Caco-2 (cell line): ENCODE measurements at regions not wholly inside any gene's neighbourhood (a gene's known extent, or its start where the extent isn't known, plus 50 kb on each side); places are given as distances from the start of the nearest gene placed in this dataset.

ENCODE experiments used
- BruUV-seq: library from RNA; stranded (reverse); fragments of 400-500 nt; replicated peaks from 2 replicates; lab custom pipeline; 2021; lab: Mats Ljungman, UMichigan
- CTCF ChIA-PET: fragments of 300-600 bp; sonication (Branson Sonifier 250); formaldehyde crosslinking; loops from one replicate; lab custom pipeline; 2022; ENCODE audit warnings: antibody characterized with exemption; lab: Charles Lee
- POLR2A ChIA-PET: fragments of 300-600 bp; sonication (Branson Sonifier 250); formaldehyde crosslinking; loops from one replicate; lab custom pipeline; 2022; ENCODE audit warnings: antibody characterized with exemption; lab: Charles Lee
- DNase-seq, 2 experiments: peaks; one replicate each; pipeline versions ENCODE4 v3.0.0 to v3.0.0-alpha.2; 2020 to 2022
- H3K27me3 ChIP-seq: replicated peaks from 2 replicates; pipeline ENCODE4 v1.6.0; 2011; ENCODE audit warnings: low read length; ENCODE audit not compliant: control insufficient read depth, insufficient read depth
- H3K36me3 ChIP-seq: 2 replicates; pipeline ENCODE4 v1.5.1; 2011; ENCODE audit warnings: low read length; ENCODE audit not compliant: control insufficient read depth, insufficient read depth
- H3K4me1 ChIP-seq: fragments of 250-450 bp; sonication (Bioruptor Pico); 2 replicates; pipeline ENCODE4 v1.5.1; 2020; ENCODE audit warnings: mild to moderate bottlenecking
- H3K4me3 ChIP-seq: 2 replicates; pipeline ENCODE4 v1.5.1; 2011; ENCODE audit warnings: low read depth, mild to moderate bottlenecking, control low read depth, low read length
- H3K9me3 ChIP-seq: fragments of 250-450 bp; sonication (Bioruptor Pico); 2 replicates; pipeline ENCODE4 v1.5.1; 2020; ENCODE audit warnings: mild to moderate bottlenecking, moderate library complexity
- H3K27ac Mint-ChIP-seq: one replicate; pipeline ENCODE4 v1.8.0; 2022; ENCODE audit warnings: mixed read lengths; ENCODE audit not compliant: unreplicated experiment
- H3K27me3 Mint-ChIP-seq: one replicate; pipeline ENCODE4 v1.8.0; 2022; ENCODE audit warnings: mixed read lengths; ENCODE audit not compliant: insufficient read depth, unreplicated experiment
- H3K36me3 Mint-ChIP-seq: one replicate; pipeline ENCODE4 v1.8.0; 2022; ENCODE audit warnings: mild to moderate bottlenecking, mixed read lengths; ENCODE audit not compliant: insufficient read depth, unreplicated experiment
- H3K4me1 Mint-ChIP-seq: one replicate; pipeline ENCODE4 v1.8.0; 2022; ENCODE audit warnings: low read depth, mixed read lengths; ENCODE audit not compliant: unreplicated experiment
- H3K4me3 Mint-ChIP-seq: one replicate; pipeline ENCODE4 v1.8.0; 2022; ENCODE audit warnings: mild to moderate bottlenecking, moderate library complexity, mixed read lengths; ENCODE audit not compliant: unreplicated experiment
- H3K9me3 Mint-ChIP-seq: one replicate; pipeline ENCODE4 v1.8.0; 2022; ENCODE audit warnings: mixed read lengths; ENCODE audit not compliant: unreplicated experiment
- intact Hi-C: fragments of 100-400 bp; cut with micrococcal nuclease; formaldehyde crosslinking; loops from one replicate; pipeline ENCODE4 v1.10.0; 2022; ENCODE audit not compliant: unreplicated experiment
- TF ChIP-seq, protein P1 (sequence below), 2 experiments: fragments of 200-600 bp in 1 of 2; IDR thresholded peaks; 1 replicate in 1 of 2; 2 replicates in 1 of 2; pipeline versions ENCODE4 v1.5.1 to v1.8.0; 2011 to 2022; ENCODE audit warnings: antibody characterized with exemption in 1 of 2, control low read depth in 1 of 2, inconsistent platforms in 1 of 2, low read depth in 1 of 2, low read length in 1 of 2, mild to moderate bottlenecking in 1 of 2, moderate library complexity in 1 of 2; ENCODE audit not compliant: insufficient read depth in 1 of 2, severe bottlenecking in 1 of 2, unreplicated experiment in 1 of 2

GRCh38 chr7:25622695-25623094 lies 394.4 kb upstream of the NPVF start:
- no peaks in the 10 kb centered on the region for H3K9me3 Mint-ChIP-seq

DNA sequence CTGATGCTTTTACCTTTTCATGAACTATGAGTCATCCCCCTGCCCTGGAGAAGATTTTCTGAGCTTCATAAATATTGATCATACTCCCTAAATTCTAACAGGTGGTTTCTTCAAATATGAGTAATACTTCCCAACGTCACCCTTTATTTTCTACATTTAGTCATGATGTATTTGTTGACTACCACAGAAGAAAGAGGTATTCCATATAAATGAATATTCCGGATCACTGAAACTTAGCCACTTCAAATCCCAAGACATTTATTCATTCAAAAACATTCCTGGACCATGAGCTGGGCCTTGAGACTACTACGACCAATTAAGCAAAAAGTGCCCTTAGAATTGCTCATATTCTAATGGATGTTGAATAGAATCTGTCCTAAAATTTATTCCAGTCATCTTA lies 395.8 kb upstream of the NPVF start:
- Mint-ChIP-seq H3K9me3 (no peaks in the 10 kb centered on the region), H3K36me3 (no peaks in the 10 kb centered on the region), H3K27ac (no peak overlapping the region), H3K27me3 (peaks cover 10% of the 10 kb centered on the region), H3K4me3 (no peak overlapping the region), H3K4me1 (no peaks in the 10 kb centered on the region)
- Histone ChIP-seq H3K36me3 (no peaks in the 10 kb centered on the region), H3K27me3 (no peaks in the 10 kb centered on the region), H3K4me1 (no peaks in the 10 kb centered on the region), H3K9me3 (no peaks in the 10 kb centered on the region), H3K4me3 (no peak overlapping the region)
- intact Hi-C loops: no loop called here
- no TSS peak for BruUV-seq
- DNase-seq: no peak
- ChIA-PET CTCF (no interaction called here), POLR2A (no interaction called here)
- TF ChIP-seq, protein P1, sequence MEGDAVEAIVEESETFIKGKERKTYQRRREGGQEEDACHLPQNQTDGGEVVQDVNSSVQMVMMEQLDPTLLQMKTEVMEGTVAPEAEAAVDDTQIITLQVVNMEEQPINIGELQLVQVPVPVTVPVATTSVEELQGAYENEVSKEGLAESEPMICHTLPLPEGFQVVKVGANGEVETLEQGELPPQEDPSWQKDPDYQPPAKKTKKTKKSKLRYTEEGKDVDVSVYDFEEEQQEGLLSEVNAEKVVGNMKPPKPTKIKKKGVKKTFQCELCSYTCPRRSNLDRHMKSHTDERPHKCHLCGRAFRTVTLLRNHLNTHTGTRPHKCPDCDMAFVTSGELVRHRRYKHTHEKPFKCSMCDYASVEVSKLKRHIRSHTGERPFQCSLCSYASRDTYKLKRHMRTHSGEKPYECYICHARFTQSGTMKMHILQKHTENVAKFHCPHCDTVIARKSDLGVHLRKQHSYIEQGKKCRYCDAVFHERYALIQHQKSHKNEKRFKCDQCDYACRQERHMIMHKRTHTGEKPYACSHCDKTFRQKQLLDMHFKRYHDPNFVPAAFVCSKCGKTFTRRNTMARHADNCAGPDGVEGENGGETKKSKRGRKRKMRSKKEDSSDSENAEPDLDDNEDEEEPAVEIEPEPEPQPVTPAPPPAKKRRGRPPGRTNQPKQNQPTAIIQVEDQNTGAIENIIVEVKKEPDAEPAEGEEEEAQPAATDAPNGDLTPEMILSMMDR (IDR thresholded peaks at IDR 0.05; ENCODE audit: insufficient read depth in 1 of 2, low read depth in 1 of 2, low read length in 1 of 2, severe bottlenecking in 1 of 2, unreplicated experiment in 1 of 2): no peak

More at GRCh38 chr7:25622695-25623094, 394.4 kb upstream of the NPVF start:
- intact Hi-C loops: no loop called here
- H3K36me3 ChIP-seq: no peaks in the 10 kb centered on the region
- no peaks in the 10 kb centered on the region for H3K4me1 ChIP-seq
- no peak overlapping the region for H3K4me3 ChIP-seq
- Mint-ChIP-seq H3K27me3 (peaks cover 10% of the 10 kb centered on the region), H3K36me3 (no peaks in the 10 kb centered on the region), H3K4me1 (no peaks in the 10 kb centered on the region), H3K27ac (no peak overlapping the region), H3K4me3 (no peak overlapping the region)
- no peaks in the 10 kb centered on the region for H3K9me3 ChIP-seq
- DNase-seq: no peak
- TF ChIP-seq, protein P1 (IDR thresholded peaks at IDR 0.05; ENCODE audit: insufficient read depth in 1 of 2, low read depth in 1 of 2, low read length in 1 of 2, severe bottlenecking in 1 of 2, unreplicated experiment in 1 of 2): no peak
- no TSS peak for BruUV-seq
- no peaks in the 10 kb centered on the region for H3K27me3 ChIP-seq
- ChIA-PET CTCF (no interaction called here), POLR2A (no interaction called here)

DNA sequence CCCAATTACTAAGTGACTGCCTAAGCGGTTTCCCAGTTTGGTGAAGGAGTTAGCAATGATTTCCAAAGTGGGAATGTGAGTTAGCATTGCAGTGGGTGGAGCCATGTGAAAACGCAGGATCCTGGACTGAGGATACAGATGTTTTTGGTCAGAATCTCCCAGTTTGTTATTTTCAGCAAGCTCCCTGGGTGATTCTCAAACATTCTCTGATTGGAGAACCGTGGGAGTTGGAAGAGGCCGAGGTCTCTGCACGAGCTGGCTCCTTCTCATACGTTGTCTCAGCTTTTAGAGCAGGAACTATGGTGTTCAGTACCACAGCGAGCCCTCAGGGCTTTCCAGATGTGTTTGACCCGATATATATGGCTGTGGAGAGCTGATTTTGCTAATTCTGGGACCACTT lies 396.5 kb upstream of the NPVF start:
- H3K36me3 ChIP-seq: no peaks in the 10 kb centered on the region
- H3K27me3 Mint-ChIP-seq: peaks cover 8% of the 10 kb centered on the region
- POLR2A ChIA-PET: no interaction called here
- no peaks in the 10 kb centered on the region for H3K36me3 Mint-ChIP-seq
- DNase-seq: no peak
- H3K4me1 Mint-ChIP-seq: no peaks in the 10 kb centered on the region
- no peaks in the 10 kb centered on the region for H3K9me3 Mint-ChIP-seq
- intact Hi-C loops: no loop called here
- TF ChIP-seq, protein P1 (IDR thresholded peaks at IDR 0.05; ENCODE audit: insufficient read depth in 1 of 2, low read depth in 1 of 2, low read length in 1 of 2, severe bottlenecking in 1 of 2, unreplicated experiment in 1 of 2): no peak
- H3K4me3 Mint-ChIP-seq: no peak overlapping the region
- CTCF ChIA-PET: no interaction called here
- H3K27me3 ChIP-seq: no peaks in the 10 kb centered on the region
- H3K9me3 ChIP-seq: no peaks in the 10 kb centered on the region
- H3K4me3 ChIP-seq: no peak overlapping the region
- BruUV-seq: no TSS peak
- no peaks in the 10 kb centered on the region for H3K4me1 ChIP-seq
- no peak overlapping the region for H3K27ac Mint-ChIP-seq
